ENCODE measurements at regions not wholly inside any gene's neighbourhood (a gene's known extent, or its start where the extent isn't known, plus 50 kb on each side); places are given as distances from the start of the nearest gene placed in this dataset.

- TF ChIP-seq Cebpa-rat (IDR thresholded peaks at IDR 0.05), result no peak
- no peak overlapping the region for H3K4me2 ChIP-seq
- H4K20me1 ChIP-seq, result no peaks in the 10 kb centered on the region
- no peaks in the 10 kb centered on the region for H3K4me1 ChIP-seq
- H3K36me3 ChIP-seq, result no peaks in the 10 kb centered on the region
- no peak overlapping the region for H3K9ac ChIP-seq
- H3K27ac ChIP-seq, result no peak overlapping the region
- no peaks in the 10 kb centered on the region for H3K27me3 ChIP-seq
- H3K9me3 ChIP-seq (replicated peaks in 1 of 11), result peaks cover 0 to 10% (median 0%) of the 10 kb centered on the region in 11 experiments; a peak in 3 of 22 replicates
- no peak overlapping the region for H3K4me3 ChIP-seq
These were observed 279.1 kb upstream of the IL12B start for GRCh38 chr5:159609359-159609758.

GRCh38 chr5:159610966-159611579 is 280.8 kb upstream of the IL12B start:
- Histone ChIP-seq H3K9ac (no peak overlapping the region), H3K4me2 (no peak overlapping the region), H3K27ac (no peak overlapping the region)

GRCh38 chr5:159616952-159617351 is 286.7 kb upstream of the IL12B start:
- peaks cover 5 to 12% (median 9%) of the 10 kb centered on the region in 11 experiments; a peak in 20 of 22 replicates for H3K9me3 ChIP-seq (replicated peaks in 1 of 11)
- no peaks in the 10 kb centered on the region for H3K27me3 ChIP-seq
- H3K9ac ChIP-seq, result no peak overlapping the region
- no peaks in the 10 kb centered on the region for H3K4me1 ChIP-seq
- TF ChIP-seq Cebpa-rat (IDR thresholded peaks at IDR 0.05), result no peak
- no peak overlapping the region for H3K27ac ChIP-seq
- H3K4me2 ChIP-seq, result no peak overlapping the region
- H3K36me3 ChIP-seq, result no peaks in the 10 kb centered on the region; a peak in 1 of 22 replicates
- no peaks in the 10 kb centered on the region for H4K20me1 ChIP-seq
- no peak overlapping the region for H3K4me3 ChIP-seq

More at GRCh38 chr5:159610966-159611579, 280.8 kb upstream of the IL12B start:
- TF ChIP-seq Cebpa-rat (IDR thresholded peaks at IDR 0.05), result no peak
- Histone ChIP-seq H3K4me3 (no peak overlapping the region), H4K20me1 (no peaks in the 10 kb centered on the region), H3K4me1 (no peaks in the 10 kb centered on the region), H3K27me3 (no peaks in the 10 kb centered on the region), H3K36me3 (no peaks in the 10 kb centered on the region), H3K9me3 (replicated peaks in 1 of 11) (peaks cover 0 to 10% (median 0%) of the 10 kb centered on the region in 11 experiments; a peak in 3 of 22 replicates)

GRCh38 chr5:159619826-159620225 is 289.5 kb upstream of the IL12B start:
- no peaks in the 10 kb centered on the region; a peak in 1 of 22 replicates for H3K36me3 ChIP-seq
- H3K4me1 ChIP-seq, result no peaks in the 10 kb centered on the region
- H4K20me1 ChIP-seq, result no peaks in the 10 kb centered on the region
- H3K27me3 ChIP-seq, result no peaks in the 10 kb centered on the region
- no peak overlapping the region for H3K4me2 ChIP-seq
- H3K9me3 ChIP-seq (replicated peaks in 1 of 11), result peaks cover 18 to 28% (median 22%) of the 10 kb centered on the region in 11 experiments; a peak in 21 of 22 replicates
- no peak overlapping the region for H3K27ac ChIP-seq
- no peak for TF ChIP-seq Cebpa-rat (IDR thresholded peaks at IDR 0.05)
- no peak overlapping the region for H3K4me3 ChIP-seq
- H3K9ac ChIP-seq, result no peak overlapping the region

- H3K9ac ChIP-seq, result no peak overlapping the region
- no peak for TF ChIP-seq Cebpa-rat (IDR thresholded peaks at IDR 0.05)
- no peaks in the 10 kb centered on the region for H3K27me3 ChIP-seq
- no peaks in the 10 kb centered on the region; a peak in 1 of 22 replicates for H3K36me3 ChIP-seq
- no peaks in the 10 kb centered on the region for H3K4me1 ChIP-seq
- H3K27ac ChIP-seq, result no peak overlapping the region
- no peak overlapping the region for H3K4me3 ChIP-seq
- H3K4me2 ChIP-seq, result no peak overlapping the region
- H3K9me3 ChIP-seq (replicated peaks in 1 of 11), result peaks cover 18 to 39% (median 25%) of the 10 kb centered on the region in 11 experiments; a peak in 21 of 22 replicates
- no peaks in the 10 kb centered on the region for H4K20me1 ChIP-seq
These were observed 290.7 kb upstream of the IL12B start for GRCh38 chr5:159620853-159621540.

GRCh38 chr5:159628703-159629102 is 287.6 kb upstream of the ADRA1B start:
- Histone ChIP-seq H3K9me3 (replicated peaks in 1 of 11) (peaks cover 0 to 24% (median 4%) of the 10 kb centered on the region in 11 experiments; a peak in 4 of 22 replicates), H4K20me1 (no peaks in the 10 kb centered on the region), H3K27me3 (no peaks in the 10 kb centered on the region), H3K36me3 (no peaks in the 10 kb centered on the region), H3K9ac (no peak overlapping the region), H3K27ac (no peak overlapping the region), H3K4me2 (no peak overlapping the region), H3K4me1 (no peaks in the 10 kb centered on the region), H3K4me3 (no peak overlapping the region)
- TF ChIP-seq Cebpa-rat (IDR thresholded peaks at IDR 0.05), result no peak

GRCh38 chr5:159629158-159629557 is 287.1 kb upstream of the ADRA1B start:
- Histone ChIP-seq H3K36me3 (no peaks in the 10 kb centered on the region), H3K4me1 (no peaks in the 10 kb centered on the region), H3K9ac (no peak overlapping the region), H3K4me3 (no peak overlapping the region), H3K4me2 (no peak overlapping the region), H4K20me1 (no peaks in the 10 kb centered on the region), H3K9me3 (replicated peaks in 1 of 11) (peaks cover 0 to 23% (median 4%) of the 10 kb centered on the region in 11 experiments; a peak in 4 of 22 replicates), H3K27me3 (no peaks in the 10 kb centered on the region), H3K27ac (no peak overlapping the region)
- TF ChIP-seq Cebpa-rat (IDR thresholded peaks at IDR 0.05), result no peak

GRCh38 chr5:159630545-159630944 is 285.7 kb upstream of the ADRA1B start:
- no peak overlapping the region for H3K4me3 ChIP-seq
- no peaks in the 10 kb centered on the region for H3K27me3 ChIP-seq
- H3K36me3 ChIP-seq, result no peaks in the 10 kb centered on the region
- peaks cover 0 to 12% (median 3%) of the 10 kb centered on the region in 11 experiments; a peak in 4 of 22 replicates for H3K9me3 ChIP-seq (replicated peaks in 1 of 11)
- no peak overlapping the region for H3K4me2 ChIP-seq
- no peak overlapping the region for H3K27ac ChIP-seq
- TF ChIP-seq Cebpa-rat (IDR thresholded peaks at IDR 0.05), result no peak
- H3K4me1 ChIP-seq, result no peaks in the 10 kb centered on the region
- H4K20me1 ChIP-seq, result no peaks in the 10 kb centered on the region
- H3K9ac ChIP-seq, result no peak overlapping the region

- H3K4me1 ChIP-seq, result no peaks in the 10 kb centered on the region
- no peak for TF ChIP-seq Cebpa-rat (IDR thresholded peaks at IDR 0.05)
- no peaks in the 10 kb centered on the region for H3K27me3 ChIP-seq
- H3K4me3 ChIP-seq, result no peak overlapping the region
- H3K4me2 ChIP-seq, result no peak overlapping the region
- peaks cover 0 to 7% (median 0%) of the 10 kb centered on the region in 11 experiments; a peak in 4 of 22 replicates for H3K9me3 ChIP-seq (replicated peaks in 1 of 11)
- H4K20me1 ChIP-seq, result no peaks in the 10 kb centered on the region
- no peaks in the 10 kb centered on the region for H3K36me3 ChIP-seq
- H3K27ac ChIP-seq, result no peak overlapping the region
- no peak overlapping the region for H3K9ac ChIP-seq
These were observed 285.3 kb upstream of the ADRA1B start for GRCh38 chr5:159631001-159631400.
